ENCODE measurements at regions not wholly inside any gene's neighbourhood (a gene's known extent, or its start where the extent isn't known, plus 50 kb on each side); places are given as distances from the start of the nearest gene placed in this dataset.
"Not testable (repeated sequence)": the region's sequence is repeated elsewhere in the genome, so short reads cannot be mapped to it uniquely, and the experiment has no call there.

- Histone ChIP-seq H3K4me1 (ENCODE audit: control insufficient read depth, insufficient read depth, low read length) (no peaks in the 10 kb centered on the region), H3K27ac (ENCODE audit: low read length) (no peak overlapping the region), H3K9me3 (ENCODE audit: control insufficient read depth in 2 of 2, low read length in 2 of 2) (no peaks in the 10 kb centered on the region), H3K36me3 (ENCODE audit: control insufficient read depth in 2 of 2, insufficient read depth in 2 of 2, low read length in 2 of 2) (no peaks in the 10 kb centered on the region), H3K9ac (ENCODE audit: low read length in 2 of 2) (no peak overlapping the region), H3K27me3 (ENCODE audit: control insufficient read depth in 1 of 2, insufficient read depth in 2 of 2, low read length in 2 of 2) (no peaks in the 10 kb centered on the region), H3K4me3 (ENCODE audit: low read length in 2 of 2) (no peak overlapping the region)
These were observed 117.1 kb upstream of the CCDC28A start for GRCh38 chr6:138656364-138657064.

- Histone ChIP-seq H3K4me3 (ENCODE audit: low read length in 2 of 2) (no peak overlapping the region), H3K9ac (ENCODE audit: low read length in 2 of 2) (no peak overlapping the region), H3K4me1 (ENCODE audit: control insufficient read depth, insufficient read depth, low read length) (no peaks in the 10 kb centered on the region), H3K36me3 (ENCODE audit: control insufficient read depth in 2 of 2, insufficient read depth in 2 of 2, low read length in 2 of 2) (no peaks in the 10 kb centered on the region), H3K9me3 (ENCODE audit: control insufficient read depth in 2 of 2, low read length in 2 of 2) (no peaks in the 10 kb centered on the region), H3K27ac (ENCODE audit: low read length) (no peak overlapping the region), H3K27me3 (ENCODE audit: control insufficient read depth in 1 of 2, insufficient read depth in 2 of 2, low read length in 2 of 2) (no peaks in the 10 kb centered on the region)
These were observed 116.5 kb upstream of the CCDC28A start for GRCh38 chr6:138657065-138657425.

- Histone ChIP-seq H3K4me3 (ENCODE audit: low read length in 2 of 2) (no peak overlapping the region), H3K27me3 (ENCODE audit: control insufficient read depth in 1 of 2, insufficient read depth in 2 of 2, low read length in 2 of 2) (no peaks in the 10 kb centered on the region), H3K9ac (ENCODE audit: low read length in 2 of 2) (no peak overlapping the region), H3K36me3 (ENCODE audit: control insufficient read depth in 2 of 2, insufficient read depth in 2 of 2, low read length in 2 of 2) (no peaks in the 10 kb centered on the region), H3K4me1 (ENCODE audit: control insufficient read depth, insufficient read depth, low read length) (no peaks in the 10 kb centered on the region), H3K9me3 (ENCODE audit: control insufficient read depth in 2 of 2, low read length in 2 of 2) (no peaks in the 10 kb centered on the region), H3K27ac (ENCODE audit: low read length) (no peak overlapping the region)
These were observed 113.6 kb upstream of the CCDC28A start for GRCh38 chr6:138659998-138660397.

GRCh38 chr6:138662471-138662870, 111.1 kb upstream of the CCDC28A start:
- Histone ChIP-seq H3K4me1 (ENCODE audit: control insufficient read depth, insufficient read depth, low read length) (no peaks in the 10 kb centered on the region), H3K4me3 (ENCODE audit: low read length in 2 of 2) (no peak overlapping the region), H3K36me3 (ENCODE audit: control insufficient read depth in 2 of 2, insufficient read depth in 2 of 2, low read length in 2 of 2) (no peaks in the 10 kb centered on the region), H3K27ac (ENCODE audit: low read length) (no peak overlapping the region), H3K9ac (ENCODE audit: low read length in 2 of 2) (no peak overlapping the region), H3K9me3 (ENCODE audit: control insufficient read depth in 2 of 2, low read length in 2 of 2) (no peaks in the 10 kb centered on the region), H3K27me3 (ENCODE audit: control insufficient read depth in 1 of 2, insufficient read depth in 2 of 2, low read length in 2 of 2) (no peaks in the 10 kb centered on the region)

- Histone ChIP-seq H3K27ac (ENCODE audit: low read length) (no peak overlapping the region), H3K9me3 (ENCODE audit: control insufficient read depth in 2 of 2, low read length in 2 of 2) (no peaks in the 10 kb centered on the region), H3K9ac (ENCODE audit: low read length in 2 of 2) (no peak overlapping the region), H3K4me3 (ENCODE audit: low read length in 2 of 2) (no peak overlapping the region), H3K4me1 (ENCODE audit: control insufficient read depth, insufficient read depth, low read length) (no peaks in the 10 kb centered on the region), H3K27me3 (ENCODE audit: control insufficient read depth in 1 of 2, insufficient read depth in 2 of 2, low read length in 2 of 2) (no peaks in the 10 kb centered on the region), H3K36me3 (ENCODE audit: control insufficient read depth in 2 of 2, insufficient read depth in 2 of 2, low read length in 2 of 2) (no peaks in the 10 kb centered on the region)
These were observed 109.7 kb upstream of the CCDC28A start for GRCh38 chr6:138663892-138664291.

- Histone ChIP-seq H3K9me3 (ENCODE audit: control insufficient read depth in 2 of 2, low read length in 2 of 2) (no peaks in the 10 kb centered on the region), H3K9ac (ENCODE audit: low read length in 2 of 2) (no peak overlapping the region), H3K4me1 (ENCODE audit: control insufficient read depth, insufficient read depth, low read length) (no peaks in the 10 kb centered on the region), H3K27me3 (ENCODE audit: control insufficient read depth in 1 of 2, insufficient read depth in 2 of 2, low read length in 2 of 2) (no peaks in the 10 kb centered on the region), H3K4me3 (ENCODE audit: low read length in 2 of 2) (no peak overlapping the region), H3K36me3 (ENCODE audit: control insufficient read depth in 2 of 2, insufficient read depth in 2 of 2, low read length in 2 of 2) (no peaks in the 10 kb centered on the region), H3K27ac (ENCODE audit: low read length) (no peak overlapping the region)
These were observed 108.8 kb upstream of the CCDC28A start for GRCh38 chr6:138664745-138665144.

GRCh38 chr6:138666636-138667035, 106.9 kb upstream of the CCDC28A start:
- H3K9ac ChIP-seq (ENCODE audit: low read length in 2 of 2): no peak overlapping the region
- H3K9me3 ChIP-seq (ENCODE audit: control insufficient read depth in 2 of 2, low read length in 2 of 2): no peaks in the 10 kb centered on the region
- H3K27ac ChIP-seq (ENCODE audit: low read length): no peak overlapping the region
- H3K27me3 ChIP-seq (ENCODE audit: control insufficient read depth in 1 of 2, insufficient read depth in 2 of 2, low read length in 2 of 2): no peaks in the 10 kb centered on the region
- H3K4me1 ChIP-seq (ENCODE audit: control insufficient read depth, insufficient read depth, low read length): no peaks in the 10 kb centered on the region
- no peak overlapping the region for H3K4me3 ChIP-seq (ENCODE audit: low read length in 2 of 2)
- no peaks in the 10 kb centered on the region for H3K36me3 ChIP-seq (ENCODE audit: control insufficient read depth in 2 of 2, insufficient read depth in 2 of 2, low read length in 2 of 2)

GRCh38 chr6:138667408-138667807, 106.2 kb upstream of the CCDC28A start:
- Histone ChIP-seq H3K9ac (ENCODE audit: low read length in 2 of 2) (no peak overlapping the region), H3K9me3 (ENCODE audit: control insufficient read depth in 2 of 2, low read length in 2 of 2) (no peaks in the 10 kb centered on the region), H3K36me3 (ENCODE audit: control insufficient read depth in 2 of 2, insufficient read depth in 2 of 2, low read length in 2 of 2) (no peaks in the 10 kb centered on the region), H3K4me1 (ENCODE audit: control insufficient read depth, insufficient read depth, low read length) (no peaks in the 10 kb centered on the region), H3K4me3 (ENCODE audit: low read length in 2 of 2) (no peak overlapping the region), H3K27ac (ENCODE audit: low read length) (no peak overlapping the region), H3K27me3 (ENCODE audit: control insufficient read depth in 1 of 2, insufficient read depth in 2 of 2, low read length in 2 of 2) (no peaks in the 10 kb centered on the region)

GRCh38 chr6:138671351-138671750, 102.2 kb upstream of the CCDC28A start:
- H3K4me3 ChIP-seq (ENCODE audit: low read length in 2 of 2): no peak overlapping the region
- H3K27me3 ChIP-seq (ENCODE audit: control insufficient read depth in 1 of 2, insufficient read depth in 2 of 2, low read length in 2 of 2): no peaks in the 10 kb centered on the region
- H3K36me3 ChIP-seq (ENCODE audit: control insufficient read depth in 2 of 2, insufficient read depth in 2 of 2, low read length in 2 of 2): no peaks in the 10 kb centered on the region
- H3K9ac ChIP-seq (ENCODE audit: low read length in 2 of 2): no peak overlapping the region
- no peaks in the 10 kb centered on the region for H3K4me1 ChIP-seq (ENCODE audit: control insufficient read depth, insufficient read depth, low read length)
- no peaks in the 10 kb centered on the region for H3K9me3 ChIP-seq (ENCODE audit: control insufficient read depth in 2 of 2, low read length in 2 of 2)
- no peak overlapping the region for H3K27ac ChIP-seq (ENCODE audit: low read length)

GRCh38 chr6:138673346-138674014, 100.1 kb upstream of the CCDC28A start:
- H3K4me1 ChIP-seq (ENCODE audit: control insufficient read depth, insufficient read depth, low read length): no peaks in the 10 kb centered on the region
- no peak overlapping the region for H3K27ac ChIP-seq (ENCODE audit: low read length)
- H3K4me3 ChIP-seq (ENCODE audit: low read length in 2 of 2): no peak overlapping the region
- H3K9ac ChIP-seq (ENCODE audit: low read length in 2 of 2): no peak overlapping the region
- no peaks in the 10 kb centered on the region for H3K27me3 ChIP-seq (ENCODE audit: control insufficient read depth in 1 of 2, insufficient read depth in 2 of 2, low read length in 2 of 2)
- no peaks in the 10 kb centered on the region for H3K36me3 ChIP-seq (ENCODE audit: control insufficient read depth in 2 of 2, insufficient read depth in 2 of 2, low read length in 2 of 2)
- no peaks in the 10 kb centered on the region for H3K9me3 ChIP-seq (ENCODE audit: control insufficient read depth in 2 of 2, low read length in 2 of 2)

GRCh38 chr6:138674444-138674843, 99.1 kb upstream of the CCDC28A start:
- not testable (repeated sequence) for H3K9ac ChIP-seq (ENCODE audit: low read length in 2 of 2); H3K4me1 ChIP-seq (ENCODE audit: control insufficient read depth, insufficient read depth, low read length); H3K9me3 ChIP-seq (ENCODE audit: control insufficient read depth in 2 of 2, low read length in 2 of 2); H3K36me3 ChIP-seq (ENCODE audit: control insufficient read depth in 2 of 2, insufficient read depth in 2 of 2, low read length in 2 of 2); H3K27ac ChIP-seq (ENCODE audit: low read length); H3K4me3 ChIP-seq (ENCODE audit: low read length in 2 of 2); H3K27me3 ChIP-seq (ENCODE audit: control insufficient read depth in 1 of 2, insufficient read depth in 2 of 2, low read length in 2 of 2)
